DMS153 treated with DMSO at 0.1 percent for 48 hours (cell line): ENCODE measurements at regions not wholly inside any gene's neighbourhood (a gene's known extent, or its start where the extent isn't known, plus 50 kb on each side); places are given as distances from the start of the nearest gene placed in this dataset.
"Not testable (repeated sequence)": the region's sequence is repeated elsewhere in the genome, so short reads cannot be mapped to it uniquely, and the experiment has no call there.

Experiments used
- DNase-seq: peaks from one replicate; lab custom pipeline; 2025; ENCODE audit not compliant: unreplicated experiment; lab: John Stamatoyannopoulos, UW

DNA sequence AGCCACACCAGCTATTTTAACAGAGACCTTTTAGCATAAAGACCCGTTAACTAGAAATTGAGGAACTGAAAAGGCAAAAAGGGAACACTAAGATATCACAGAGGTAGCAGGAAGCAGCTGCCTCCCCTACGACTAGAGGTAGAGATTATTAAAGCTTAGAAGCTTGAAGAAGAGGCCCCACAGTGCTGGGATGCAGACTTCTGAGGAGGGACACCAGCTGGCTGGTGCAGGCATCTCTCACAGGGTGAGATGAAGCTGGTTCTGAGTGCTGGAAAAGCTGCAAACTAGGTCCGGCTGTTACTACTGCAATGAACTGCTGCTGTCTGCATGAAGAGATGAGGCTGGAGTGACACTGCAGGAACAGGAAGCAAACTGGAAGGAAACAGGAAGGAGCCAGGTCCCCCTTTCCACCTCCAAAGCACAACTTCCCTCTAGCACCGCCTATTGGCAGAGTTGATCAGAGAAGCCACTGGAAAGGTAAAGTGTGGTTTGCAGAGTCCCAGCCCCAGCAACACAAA, 61.2 kb upstream of the MRPS9 start:
- no peak for DNase-seq

DNA sequence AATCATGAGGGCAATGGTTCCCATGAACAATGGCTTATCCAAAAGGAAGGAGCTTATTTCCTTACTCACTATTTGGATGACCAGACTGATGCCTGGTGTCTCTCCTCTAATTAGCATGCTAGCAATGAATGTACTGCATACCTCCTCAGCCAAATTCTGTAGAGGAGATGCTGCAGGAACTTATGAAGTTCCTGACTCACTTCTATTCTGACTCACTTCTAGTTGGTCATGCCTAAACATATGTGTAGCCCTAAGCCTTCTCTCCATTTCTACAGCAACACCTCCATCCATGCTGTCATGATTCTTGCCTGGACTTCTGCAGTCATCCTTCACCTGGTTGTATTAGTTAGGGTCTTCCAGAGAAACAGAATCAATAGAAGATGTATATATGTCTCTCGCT, 59.9 kb upstream of the MRPS9 start:
- no peak for DNase-seq

DNA sequence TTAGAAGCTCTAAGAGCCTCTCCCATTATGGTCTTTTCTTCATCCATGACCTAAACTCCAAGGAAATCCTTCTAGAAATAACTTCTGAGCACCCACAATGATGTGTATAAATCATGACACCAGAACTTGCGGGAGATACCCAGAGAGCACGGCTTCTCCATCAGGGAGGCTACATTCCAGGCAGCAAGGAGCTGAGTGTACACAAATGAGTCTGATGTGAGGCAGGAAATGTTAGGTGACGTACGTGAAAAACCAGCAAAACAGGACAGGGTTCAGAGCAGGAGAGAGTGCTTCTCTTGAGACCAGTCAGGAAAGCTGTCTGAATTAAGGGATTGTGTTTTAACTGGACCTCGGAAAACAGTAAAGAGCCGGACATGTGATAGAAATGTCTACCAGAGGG, 58.1 kb upstream of the MRPS9 start:
- not testable (repeated sequence) for DNase-seq

DNA sequence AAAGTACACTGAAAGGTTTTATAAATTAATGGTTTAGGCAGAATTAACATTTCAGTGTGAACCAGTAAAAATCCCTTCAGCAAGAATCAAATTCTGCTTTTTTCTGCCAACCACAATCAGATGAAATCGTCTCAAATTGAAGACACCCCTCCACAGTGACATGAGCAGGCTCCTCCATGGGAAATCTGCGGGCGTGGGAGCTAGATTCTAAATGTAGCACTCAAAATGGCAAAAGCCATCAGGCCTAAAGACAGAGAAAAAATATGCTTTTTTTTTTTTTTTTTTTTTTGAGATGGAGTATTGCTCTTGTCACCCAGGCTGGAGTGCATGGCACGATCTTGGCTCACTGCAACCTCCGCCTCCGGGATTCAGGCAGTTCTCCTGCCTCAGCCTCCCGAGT, 55.8 kb upstream of the MRPS9 start:
- no peak for DNase-seq
